ENCODE measurements at regions not wholly inside any gene's neighbourhood (a gene's known extent, or its start where the extent isn't known, plus 50 kb on each side); places are given as distances from the start of the nearest gene placed in this dataset.

GRCh38 chr13:38440666-38441065 is 91.0 kb downstream of the UFM1 start:
- H3K4me1 ChIP-seq (replicated peaks in 1 of 2) = no peaks in the 10 kb centered on the region
- WGBS, 4 donors = 41 to 68% (median 63%) methylated on average over 4 of the region's 4 CpGs
- intact Hi-C loops (cut with DNase I) = no loop called here
- H3K27me3 ChIP-seq = no peaks in the 10 kb centered on the region
- no peaks in the 10 kb centered on the region for H3K36me3 ChIP-seq (replicated peaks in 1 of 2)
- H3K9me3 ChIP-seq (replicated peaks in 1 of 3) = no peaks in the 10 kb centered on the region
- no peak for DNase-seq
- H3K27ac ChIP-seq = no peak overlapping the region
- no peak overlapping the region for H3K4me3 ChIP-seq
- TF ChIP-seq POLR2A (IDR thresholded peaks at IDR 0.05) = no peak
- TF ChIP-seq CTCF (IDR thresholded peaks at IDR 0.05) = no peak

- Histone ChIP-seq H3K27ac (no peak overlapping the region), H3K9me3 (replicated peaks in 1 of 3) (no peaks in the 10 kb centered on the region), H3K36me3 (replicated peaks in 1 of 2) (no peaks in the 10 kb centered on the region), H3K27me3 (no peaks in the 10 kb centered on the region), H3K4me3 (no peak overlapping the region), H3K4me1 (replicated peaks in 1 of 2) (no peaks in the 10 kb centered on the region)
- no peak for DNase-seq
- intact Hi-C loops (cut with DNase I) = no loop called here
- WGBS, 4 donors = 66 to 80% (median 73%) methylated on average over 2 of the region's 2 CpGs
- TF ChIP-seq POLR2A (IDR thresholded peaks at IDR 0.05) = no peak
- no peak for TF ChIP-seq CTCF (IDR thresholded peaks at IDR 0.05)
These were observed 95.3 kb downstream of the UFM1 start for GRCh38 chr13:38444904-38445303.

- no peak for TF ChIP-seq CTCF (IDR thresholded peaks at IDR 0.05)
- TF ChIP-seq POLR2A (IDR thresholded peaks at IDR 0.05) = no peak
- intact Hi-C loops (cut with DNase I) = no loop called here
- Histone ChIP-seq H3K4me1 (replicated peaks in 1 of 2) (no peaks in the 10 kb centered on the region), H3K9me3 (replicated peaks in 1 of 3) (no peaks in the 10 kb centered on the region), H3K4me3 (no peak overlapping the region), H3K27ac (no peak overlapping the region), H3K36me3 (replicated peaks in 1 of 2) (no peaks in the 10 kb centered on the region), H3K27me3 (no peaks in the 10 kb centered on the region)
- DNase-seq = no peak
- WGBS, 4 donors = 73 to 80% (median 76%) methylated on average over 3 of the region's 3 CpGs
These were observed 103.0 kb downstream of the UFM1 start for GRCh38 chr13:38452656-38453055.

- TF ChIP-seq POLR2A (IDR thresholded peaks at IDR 0.05) = no peak
- no peak for TF ChIP-seq CTCF (IDR thresholded peaks at IDR 0.05)
- no peak overlapping the region for H3K27ac ChIP-seq
- no peaks in the 10 kb centered on the region for H3K4me1 ChIP-seq (replicated peaks in 1 of 2)
- intact Hi-C loops (cut with DNase I) = no loop called here
- H3K4me3 ChIP-seq = no peak overlapping the region
- WGBS, 4 donors = 80 to 88% (median 83%) methylated on average over 7 of the region's 7 CpGs
- no peaks in the 10 kb centered on the region for H3K27me3 ChIP-seq
- DNase-seq = no peak
- H3K9me3 ChIP-seq (replicated peaks in 1 of 3) = no peaks in the 10 kb centered on the region
- H3K36me3 ChIP-seq (replicated peaks in 1 of 2) = no peaks in the 10 kb centered on the region
These were observed 113.0 kb downstream of the UFM1 start for GRCh38 chr13:38462605-38463004.

All from adrenal gland (tissue), 9 donors.